Activated CD8-positive, alpha-beta memory T cell treated with anti-CD3 and anti-CD28 coated beads, Interleukin-2, amount 50 U/mL, for 1 hour (primary cell): ENCODE measurements at regions not wholly inside any gene's neighbourhood (a gene's known extent, or its start where the extent isn't known, plus 50 kb on each side); places are given as distances from the start of the nearest gene placed in this dataset.
"Not testable (repeated sequence)": the region's sequence is repeated elsewhere in the genome, so short reads cannot be mapped to it uniquely, and the experiment has no call there.

Source experiments
- DNase-seq: peaks from one replicate; pipeline ENCODE4 v3.0.0-alpha.2; 2020; ENCODE audit errors: extremely low read depth

DNA sequence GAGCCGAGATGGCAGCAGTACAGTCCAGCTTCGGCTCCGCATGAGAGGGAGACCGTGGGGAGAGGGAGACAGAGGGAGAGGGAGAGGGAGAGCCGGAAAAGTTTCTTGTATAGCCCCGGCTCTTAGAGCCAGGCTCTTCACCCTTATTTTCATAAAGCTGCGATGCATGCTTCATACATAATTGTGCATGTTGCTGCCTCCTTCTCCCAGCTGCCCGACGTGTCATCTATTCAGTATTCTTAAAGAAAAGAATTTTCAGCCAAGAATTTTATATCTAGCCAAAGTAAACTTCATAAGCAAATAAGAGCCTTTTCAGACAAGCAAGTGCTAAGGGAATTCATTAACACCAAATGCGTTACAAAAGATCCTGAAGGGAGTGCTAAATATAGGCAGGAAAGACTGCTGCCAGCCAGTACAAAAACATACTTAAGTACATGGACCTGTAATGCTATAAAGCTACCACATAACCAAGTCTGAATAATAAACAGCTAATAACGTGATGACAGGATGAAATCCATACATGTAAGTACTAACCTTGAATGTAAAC, 219.8 kb upstream of the CXADR start:
- DNase-seq, result not testable (repeated sequence)

DNA sequence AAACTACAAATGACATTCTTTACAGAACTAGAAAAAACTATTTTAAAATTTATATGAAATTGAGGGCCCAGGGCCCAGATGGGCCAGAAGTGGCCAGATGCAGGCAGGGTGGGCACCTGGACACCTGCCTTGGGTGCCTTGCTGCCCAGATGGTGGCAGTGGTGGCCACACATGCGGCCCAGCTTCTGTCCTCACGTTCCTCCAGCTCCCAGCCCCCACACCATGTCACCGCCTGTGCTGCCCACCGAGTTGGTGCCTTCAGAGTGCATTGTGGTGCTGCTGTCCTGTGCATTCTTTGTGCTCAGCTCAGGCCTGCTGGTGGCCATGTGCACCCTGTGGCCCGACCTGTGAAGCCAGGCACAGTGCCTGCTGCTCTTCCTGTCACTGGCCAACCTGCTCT, 216.8 kb upstream of the CXADR start:
- DNase-seq, result no peak

DNA sequence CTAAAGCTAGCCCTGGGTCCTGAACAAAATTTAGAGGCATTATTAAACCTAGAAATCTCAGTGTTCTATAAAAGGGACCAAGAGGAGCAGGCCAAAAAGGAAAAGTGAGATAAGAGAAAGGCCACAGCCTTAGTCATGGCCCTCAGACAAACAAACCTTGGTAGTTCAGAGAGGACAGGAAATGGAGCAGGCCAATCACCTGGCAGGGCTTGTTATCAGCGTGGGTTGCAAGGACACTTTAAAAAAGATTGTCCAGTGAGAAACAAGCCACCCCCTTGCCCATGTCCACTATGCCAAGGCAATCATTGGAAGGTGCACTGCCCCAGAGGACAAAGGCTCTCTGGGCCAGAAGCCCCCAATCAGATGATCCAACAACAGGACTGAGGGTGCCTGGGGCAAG, 213.3 kb upstream of the CXADR start:
- not testable (repeated sequence) for DNase-seq

DNA sequence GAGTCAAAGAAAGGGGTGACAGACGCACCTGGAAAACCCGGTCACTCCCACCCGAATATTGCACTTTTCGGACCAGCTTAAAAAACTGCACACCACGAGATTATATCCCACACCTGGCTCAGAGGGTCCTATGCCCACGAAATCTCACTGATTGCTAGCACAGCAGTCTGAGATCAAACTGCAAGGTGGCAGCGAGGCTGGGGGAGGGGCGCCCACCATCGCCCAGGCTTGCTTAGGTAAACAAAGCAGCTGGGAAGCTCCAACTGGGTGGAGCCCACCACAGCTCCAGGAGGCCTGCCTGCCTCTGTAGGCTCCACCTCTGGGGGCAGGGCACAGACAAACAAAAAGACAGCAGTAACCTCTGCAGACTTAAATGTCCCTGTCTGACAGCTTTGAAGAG, 185.1 kb upstream of the CXADR start:
- DNase-seq, result not testable (repeated sequence)

DNA sequence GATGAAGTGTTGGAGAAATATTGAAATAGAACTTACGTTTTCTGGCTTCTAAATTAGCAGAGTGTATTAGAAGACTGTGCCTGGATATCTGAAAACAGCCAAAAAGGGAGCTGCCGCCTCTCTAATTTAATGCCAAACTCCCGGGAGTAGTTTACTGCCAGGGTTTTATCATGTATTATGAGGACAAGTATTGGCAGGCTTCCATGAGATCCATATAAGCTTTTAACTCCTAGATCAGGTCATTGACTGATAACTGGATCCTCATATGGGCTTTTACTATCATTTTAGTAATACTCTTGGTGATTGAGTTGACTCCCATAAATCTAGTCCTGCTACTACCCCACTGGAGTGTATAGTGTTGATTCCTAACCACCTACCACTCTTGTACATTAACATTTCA, 178.4 kb upstream of the CXADR start:
- DNase-seq, result no peak

DNA sequence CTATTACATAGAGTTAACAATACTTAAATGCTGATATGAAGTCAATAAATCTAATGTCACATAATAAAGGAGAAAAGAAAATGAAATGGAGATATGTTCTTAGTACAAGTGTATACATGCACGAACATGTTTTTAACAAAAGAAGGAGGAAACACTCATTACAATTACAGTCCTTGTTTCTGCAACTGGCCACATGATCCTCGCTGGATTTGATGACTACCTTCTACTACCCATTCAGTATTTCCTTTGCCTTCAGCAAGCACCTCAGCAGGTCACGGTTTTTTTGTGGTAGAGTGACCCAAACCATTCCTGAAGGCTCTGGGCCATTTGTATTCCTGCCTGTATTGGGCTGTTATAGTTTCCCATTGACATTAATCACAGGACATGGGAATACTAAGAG, 172.8 kb upstream of the CXADR start:
- DNase-seq, result no peak

DNA sequence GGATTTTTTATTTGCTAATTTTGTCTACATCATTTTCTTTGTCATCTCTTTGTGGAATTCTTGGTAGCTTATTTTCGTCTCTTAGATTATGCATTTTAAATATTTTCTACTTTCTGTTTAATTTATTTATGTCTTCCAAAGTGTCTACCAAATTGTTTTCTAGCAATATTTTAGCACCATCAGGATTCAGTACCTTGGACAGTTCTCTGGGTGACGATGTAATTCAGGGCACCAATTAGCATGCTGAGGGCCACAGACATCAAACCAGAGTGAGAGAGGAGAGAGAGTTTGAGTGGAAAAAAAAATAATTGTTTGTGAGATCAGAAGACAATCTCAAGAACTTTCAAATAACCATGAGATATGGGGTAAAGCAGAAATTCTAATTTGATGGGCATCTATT, 169.8 kb upstream of the CXADR start:
- no peak for DNase-seq

DNA sequence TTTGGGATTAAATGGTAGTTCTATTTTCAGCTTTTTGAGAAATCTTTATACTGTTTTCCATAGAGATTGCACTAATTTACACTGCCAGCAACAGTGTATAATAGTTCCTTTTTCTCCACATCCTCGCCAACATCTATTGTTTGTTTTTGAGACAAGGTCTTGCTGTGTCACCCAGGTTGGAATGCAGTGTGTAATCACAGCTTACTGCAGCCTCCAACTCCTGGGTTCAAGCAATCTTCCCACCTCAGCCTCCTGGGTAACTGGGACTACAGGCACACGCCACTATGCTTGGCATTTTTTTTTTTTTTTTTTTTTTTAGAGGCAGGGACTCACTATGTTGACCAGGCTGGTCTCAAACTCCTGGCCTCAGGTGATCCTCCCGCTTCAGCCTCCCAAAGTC, 164.5 kb upstream of the CXADR start:
- no peak for DNase-seq

DNA sequence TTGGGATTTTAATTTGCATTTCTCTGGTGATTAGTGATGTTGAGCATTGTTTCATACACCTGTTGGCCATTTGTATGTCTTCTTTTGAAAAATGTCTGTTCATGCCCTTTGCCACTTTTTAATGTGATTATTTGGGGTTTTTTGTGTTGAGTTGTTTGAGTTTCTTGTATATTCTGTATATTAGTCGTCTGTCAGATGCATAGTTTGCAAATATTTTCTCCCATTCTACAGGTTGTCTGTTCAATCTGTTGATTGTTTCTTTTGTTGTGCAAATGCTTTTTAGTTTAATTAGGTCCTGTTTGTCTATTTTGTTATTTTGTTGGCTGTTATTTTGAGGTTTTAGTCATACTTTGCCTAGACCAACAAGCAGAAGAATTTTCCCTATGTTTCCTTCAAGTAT, 164.0 kb upstream of the CXADR start:
- no peak for DNase-seq

DNA sequence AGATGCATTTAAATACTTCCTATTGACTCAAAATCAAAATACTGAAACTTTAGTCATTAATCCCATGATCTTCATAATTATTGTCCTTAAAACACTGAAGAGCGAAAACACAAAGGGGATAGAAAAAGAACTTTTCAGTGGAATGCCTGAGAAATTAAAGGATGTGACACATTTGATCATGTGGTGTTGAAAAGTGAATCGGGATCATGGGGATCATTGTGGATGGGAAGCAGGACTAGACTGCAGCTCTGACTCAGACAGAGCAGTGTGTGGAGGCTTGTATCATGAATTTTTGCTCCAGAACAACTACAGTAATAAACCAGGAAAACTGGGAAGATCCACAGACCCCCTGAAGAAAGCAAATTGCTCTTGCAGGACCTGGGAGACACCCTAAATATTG, 161.1 kb upstream of the CXADR start:
- DNase-seq, result no peak

DNA sequence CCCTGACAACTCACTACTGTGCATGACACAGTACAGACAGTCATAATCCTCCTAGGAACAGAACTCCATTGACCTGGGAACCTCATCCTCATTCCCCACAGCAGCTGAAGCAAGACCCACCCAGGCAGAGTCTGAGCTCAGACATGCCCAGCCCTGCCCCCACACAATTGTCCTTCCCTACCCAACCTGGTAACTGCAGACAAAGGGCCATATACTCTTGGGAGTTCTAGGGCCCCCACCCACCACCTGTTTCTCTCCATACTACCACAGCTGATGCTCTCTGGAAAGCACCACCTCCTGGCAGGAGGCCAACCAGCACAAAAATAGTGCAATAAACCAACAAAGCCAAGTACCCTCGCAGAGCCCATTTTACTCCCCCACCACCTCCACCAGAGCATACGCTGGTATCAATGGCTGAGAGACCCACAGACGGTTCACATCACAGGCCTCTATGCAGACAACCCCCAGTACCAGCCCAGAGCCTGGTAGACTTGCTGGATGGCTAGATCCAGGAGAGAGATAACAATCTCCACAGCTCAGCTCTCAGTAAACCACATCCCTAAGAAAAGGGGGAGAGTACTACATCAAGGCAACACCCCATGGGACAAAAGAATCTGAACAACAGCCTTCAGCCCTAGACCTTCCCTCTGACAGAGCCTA, 159.7 kb upstream of the CXADR start:
- no peak for DNase-seq

DNA sequence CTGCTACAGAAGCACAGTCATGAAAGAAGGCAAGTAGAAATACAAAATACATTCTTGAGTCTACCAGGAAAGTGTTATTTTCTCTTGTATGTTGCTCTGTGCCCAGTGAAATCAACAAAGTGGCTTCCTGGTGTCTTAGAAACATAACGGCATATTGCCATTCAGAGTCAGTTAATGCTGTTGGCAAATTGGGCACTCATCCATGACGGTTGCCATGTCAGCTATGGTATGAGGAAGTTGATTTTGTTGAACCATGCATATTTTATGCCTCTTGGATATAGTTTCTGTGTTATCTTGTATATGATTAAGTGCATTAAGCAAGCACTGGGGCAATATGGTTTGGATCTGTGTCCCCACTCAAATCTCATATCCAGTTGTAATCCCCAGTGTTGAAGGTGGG, 153.1 kb upstream of the CXADR start:
- no peak for DNase-seq

DNA sequence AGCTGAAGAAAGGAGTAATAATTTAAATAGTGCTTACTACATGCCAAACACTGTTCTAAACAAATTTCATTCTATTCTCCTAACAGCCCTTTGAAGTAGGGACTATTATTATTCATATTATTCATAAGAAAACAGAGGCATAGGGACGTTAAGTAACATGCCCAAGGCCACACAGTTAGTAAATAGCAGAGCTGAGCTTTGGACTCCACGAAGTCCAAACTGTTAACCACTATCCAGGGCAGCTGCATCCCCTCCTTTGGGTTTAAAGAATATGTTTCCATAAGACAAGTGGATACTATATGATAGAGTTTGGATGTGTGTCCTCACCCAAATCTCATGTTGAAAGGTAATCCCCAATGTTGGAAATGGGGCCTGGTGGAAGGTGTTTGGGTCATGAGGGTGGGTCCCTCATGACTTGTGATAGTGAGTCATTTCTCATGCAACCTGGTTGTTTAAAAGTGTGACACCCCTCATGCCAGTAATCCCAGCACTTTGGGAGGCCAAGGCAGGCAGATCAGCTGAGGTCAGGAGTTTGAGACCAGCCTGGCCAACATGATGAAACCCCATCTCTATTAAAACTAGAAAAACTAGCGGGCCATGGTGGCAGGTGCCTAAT, 144.0 kb upstream of the CXADR start:
- no peak for DNase-seq

DNA sequence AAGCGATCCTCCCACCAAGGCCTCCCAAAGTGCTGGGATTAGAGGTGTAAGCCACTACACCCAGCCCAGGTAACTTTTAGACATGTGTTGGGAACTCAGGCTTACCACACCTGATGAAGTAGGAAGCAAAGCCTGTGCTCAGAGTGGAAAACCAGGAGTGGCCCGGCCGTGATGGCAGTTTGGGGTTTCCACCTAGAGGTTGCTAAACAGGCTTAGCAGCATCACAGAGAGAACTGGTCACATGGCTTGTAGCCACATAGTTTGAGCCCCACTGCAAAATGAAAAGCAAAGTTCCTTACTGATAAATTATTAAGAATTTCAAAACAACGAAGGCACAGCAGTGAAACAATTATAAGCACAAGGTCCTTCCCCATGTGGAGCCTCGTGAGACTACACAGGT, 142.6 kb upstream of the CXADR start:
- no peak for DNase-seq

DNA sequence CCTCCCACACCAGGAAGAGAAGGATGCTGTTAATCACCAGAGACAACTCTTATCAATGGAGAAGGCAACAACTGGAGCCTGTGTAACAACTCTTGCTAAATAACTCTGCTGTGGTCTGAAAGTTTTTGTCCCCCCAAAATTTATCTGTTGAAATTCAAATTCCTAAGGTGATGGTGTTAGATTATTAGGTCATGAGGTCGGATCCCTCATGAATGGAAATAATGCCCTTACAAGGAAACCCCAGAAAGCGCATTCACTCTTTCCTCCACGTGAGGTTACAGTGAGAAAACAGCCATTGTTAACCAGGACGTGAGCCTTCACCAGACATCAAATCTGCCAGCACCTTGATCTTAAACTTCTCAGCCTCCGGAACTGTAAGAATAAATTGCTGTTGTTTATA, 141.9 kb upstream of the CXADR start:
- DNase-seq, result no peak

DNA sequence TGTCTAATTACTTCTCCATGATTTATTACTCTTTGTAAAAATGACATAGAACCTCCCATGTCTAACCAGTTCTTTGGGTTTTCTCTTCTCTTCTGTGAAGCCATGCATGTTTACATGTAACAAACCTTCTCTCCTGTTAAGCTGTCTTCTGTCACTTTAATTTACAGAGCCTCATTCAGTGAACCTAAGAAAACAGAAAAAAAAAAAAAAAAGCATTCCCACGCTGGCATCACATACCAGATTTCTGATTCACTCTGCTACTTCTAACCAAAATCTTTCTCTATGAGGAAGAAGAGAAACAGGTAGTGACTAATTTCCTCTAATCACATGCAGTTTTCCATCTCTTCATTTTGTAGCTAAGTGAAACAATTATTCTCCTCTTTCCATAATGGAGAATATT, 141.4 kb upstream of the CXADR start:
- no peak for DNase-seq

DNA sequence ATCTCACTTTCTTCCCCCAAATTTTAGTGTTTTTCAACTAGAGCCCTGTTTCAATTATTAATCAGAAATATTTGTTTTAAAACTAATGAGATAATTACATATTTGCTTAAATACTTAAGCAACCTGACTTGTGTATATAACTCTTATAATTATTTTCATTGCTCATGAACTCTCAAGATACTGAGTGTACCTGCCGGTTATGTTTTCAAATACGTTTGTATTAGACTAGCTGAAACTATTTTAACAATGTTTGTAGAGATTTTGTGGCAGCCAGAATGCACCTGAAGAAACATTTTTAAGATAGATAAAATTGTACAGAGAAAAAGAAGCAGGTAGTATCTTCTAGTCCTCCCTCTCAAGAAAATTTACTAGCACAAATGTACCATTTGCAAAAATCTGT, 140.6 kb upstream of the CXADR start:
- DNase-seq, result no peak

DNA sequence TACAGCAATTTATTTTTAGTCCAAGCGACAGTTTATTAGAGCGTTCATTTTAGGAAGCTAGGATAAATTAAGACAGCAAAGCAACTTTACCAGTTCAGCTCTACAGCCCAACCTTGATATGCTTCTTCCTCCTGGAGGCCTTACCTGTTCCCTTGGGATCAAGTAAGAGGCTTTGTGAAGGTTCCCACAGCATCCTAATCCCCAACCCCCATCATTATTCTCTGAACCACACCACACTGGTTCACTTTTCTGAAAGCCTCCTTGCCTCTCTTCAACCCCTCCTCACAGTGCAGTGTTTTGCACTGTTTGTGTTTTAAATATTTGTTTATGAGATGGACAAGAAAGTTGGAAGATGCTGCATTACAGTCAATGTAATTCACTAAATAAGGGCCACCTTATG, 126.3 kb upstream of the CXADR start:
- no peak for DNase-seq

DNA sequence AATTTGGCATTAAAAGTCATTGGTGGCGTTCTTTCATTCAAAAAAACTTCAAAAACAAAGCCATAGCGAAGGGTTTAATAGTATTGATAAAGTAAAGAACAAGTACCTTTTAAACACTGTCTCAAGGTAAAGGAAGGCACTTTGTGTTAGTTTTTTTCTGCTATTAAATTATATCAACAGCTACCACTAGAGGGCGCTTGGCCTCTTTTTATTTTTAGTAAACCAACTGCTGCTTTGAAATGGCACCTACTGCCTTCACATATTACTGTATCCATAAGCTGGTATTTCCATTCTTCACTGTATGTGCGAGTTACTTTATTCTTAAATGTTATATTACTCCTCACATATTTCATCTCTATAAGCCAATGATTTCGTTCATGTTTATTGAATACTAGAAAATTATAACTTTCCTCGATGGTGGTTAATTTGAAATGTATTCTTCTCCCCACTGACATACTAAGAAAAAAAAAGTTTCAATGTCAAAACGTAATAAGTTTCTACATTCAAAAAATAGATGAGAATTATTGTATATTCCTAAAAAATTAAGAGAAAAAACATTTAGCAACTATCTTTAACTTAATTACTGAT, 125.7 kb upstream of the CXADR start:
- DNase-seq, result peak; percentile 27

DNA sequence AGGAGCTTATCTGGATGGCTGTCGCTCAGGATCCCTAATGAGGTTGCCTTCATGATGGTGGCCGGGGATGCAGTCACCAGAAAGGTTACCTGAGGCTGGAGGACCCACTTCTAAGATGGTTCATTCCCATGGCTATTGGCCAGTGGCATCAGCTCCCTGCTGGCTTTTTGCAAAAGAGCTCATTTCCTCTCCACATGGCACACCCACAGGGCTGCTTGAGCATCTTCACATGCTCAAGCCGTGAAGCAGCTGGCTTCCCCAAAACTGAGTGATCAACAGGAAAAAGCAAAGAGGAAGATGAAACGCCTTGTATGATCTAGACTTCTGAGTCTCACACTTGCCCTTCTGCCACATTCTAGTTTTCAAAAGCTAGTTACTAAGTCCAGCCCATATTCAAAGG, 124.6 kb upstream of the CXADR start:
- DNase-seq, result no peak

DNA sequence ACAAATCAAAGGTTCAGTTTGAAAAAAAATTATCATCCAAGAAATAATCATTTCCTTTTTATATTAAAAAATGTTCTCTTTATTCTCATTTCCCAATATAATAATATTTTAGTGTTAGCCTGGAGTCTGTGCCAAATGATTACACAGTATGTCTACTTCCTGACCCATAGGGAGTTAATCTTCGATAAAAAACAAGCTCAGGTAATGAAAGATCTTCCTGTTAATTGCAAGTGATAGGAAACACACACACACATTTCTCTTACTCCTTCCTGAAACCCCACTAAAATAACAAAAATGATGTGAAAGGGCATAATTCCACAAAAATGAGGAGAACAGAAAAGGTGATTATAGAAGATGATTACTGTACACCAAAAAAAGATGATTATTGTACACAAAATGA, 123.5 kb upstream of the CXADR start:
- no peak for DNase-seq

DNA sequence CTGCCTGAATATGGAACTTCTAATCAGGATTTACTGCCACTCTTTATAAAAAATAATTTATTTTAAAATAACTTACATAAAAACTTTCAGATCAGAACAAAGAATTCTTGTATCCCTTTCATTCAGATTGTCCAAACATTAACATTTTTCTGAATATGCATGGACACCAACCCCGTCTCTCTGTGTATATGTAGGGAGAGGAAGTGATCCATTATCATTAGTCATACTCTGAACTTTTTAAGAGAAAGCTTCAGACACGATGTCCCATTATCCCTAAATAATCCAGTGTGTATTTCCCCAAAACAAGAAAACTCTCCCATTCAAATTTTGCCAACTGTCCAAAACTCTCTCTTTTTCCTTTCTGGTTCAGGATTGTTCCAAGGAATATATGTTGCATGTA, 122.3 kb upstream of the CXADR start:
- DNase-seq, result no peak

DNA sequence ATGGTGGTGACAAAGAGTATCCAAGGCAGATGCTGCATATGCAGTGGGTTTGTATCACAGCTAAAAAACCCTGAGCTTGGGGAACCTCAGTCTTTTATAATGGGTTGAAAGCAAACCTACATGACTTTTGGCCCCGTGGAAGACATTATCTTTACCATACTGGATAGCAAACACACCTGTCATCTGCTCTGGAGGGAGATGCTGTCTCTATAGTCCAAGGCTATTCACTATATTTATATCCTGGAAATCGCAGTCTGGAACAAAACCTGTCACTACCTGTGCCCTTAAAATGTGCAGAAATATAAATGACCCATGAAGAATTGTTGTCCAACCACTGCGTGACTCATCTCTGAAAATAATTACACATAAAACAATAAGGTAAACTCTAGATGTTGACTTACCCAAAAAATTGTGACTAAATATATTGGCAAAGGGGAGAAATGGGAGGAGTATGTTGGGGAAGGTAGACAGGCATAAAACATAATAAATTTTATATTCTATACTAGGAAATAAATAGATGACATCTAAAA, 121.0 kb upstream of the CXADR start:
- DNase-seq, result no peak
